ENCODE measurements at regions not wholly inside any gene's neighbourhood (a gene's known extent, or its start where the extent isn't known, plus 50 kb on each side); places are given as distances from the start of the nearest gene placed in this dataset.

- H3K4me1 ChIP-seq (ENCODE audit: control insufficient read depth, insufficient read depth, low read length), result peaks cover 10% of the 10 kb centered on the region
- intact Hi-C loops (cut with micrococcal nuclease; ENCODE audit: unreplicated experiment) (no loop called here), in situ Hi-C loops (cut with HindIII; ENCODE audit: low pct_unique_long_range_greater_than_20kb, low sequenced_read_pairs) (no loop called here)
- no peaks in the 10 kb centered on the region for H3K9me3 ChIP-seq (ENCODE audit: control insufficient read depth, insufficient read depth, low read depth, low read length)
- no peak overlapping the region for H3K4me3 ChIP-seq (ENCODE audit: low read depth in 2 of 2, low read length in 2 of 2)
- TF ChIP-seq, protein P1, sequence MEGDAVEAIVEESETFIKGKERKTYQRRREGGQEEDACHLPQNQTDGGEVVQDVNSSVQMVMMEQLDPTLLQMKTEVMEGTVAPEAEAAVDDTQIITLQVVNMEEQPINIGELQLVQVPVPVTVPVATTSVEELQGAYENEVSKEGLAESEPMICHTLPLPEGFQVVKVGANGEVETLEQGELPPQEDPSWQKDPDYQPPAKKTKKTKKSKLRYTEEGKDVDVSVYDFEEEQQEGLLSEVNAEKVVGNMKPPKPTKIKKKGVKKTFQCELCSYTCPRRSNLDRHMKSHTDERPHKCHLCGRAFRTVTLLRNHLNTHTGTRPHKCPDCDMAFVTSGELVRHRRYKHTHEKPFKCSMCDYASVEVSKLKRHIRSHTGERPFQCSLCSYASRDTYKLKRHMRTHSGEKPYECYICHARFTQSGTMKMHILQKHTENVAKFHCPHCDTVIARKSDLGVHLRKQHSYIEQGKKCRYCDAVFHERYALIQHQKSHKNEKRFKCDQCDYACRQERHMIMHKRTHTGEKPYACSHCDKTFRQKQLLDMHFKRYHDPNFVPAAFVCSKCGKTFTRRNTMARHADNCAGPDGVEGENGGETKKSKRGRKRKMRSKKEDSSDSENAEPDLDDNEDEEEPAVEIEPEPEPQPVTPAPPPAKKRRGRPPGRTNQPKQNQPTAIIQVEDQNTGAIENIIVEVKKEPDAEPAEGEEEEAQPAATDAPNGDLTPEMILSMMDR (IDR thresholded peaks at IDR 0.05), result no peak
- TF ChIP-seq TCF7L2 (IDR thresholded peaks at IDR 0.05; ENCODE audit: low read depth, low read length) (no peak), SIN3A (IDR thresholded peaks at IDR 0.05; ENCODE audit: borderline replicate concordance, insufficient read depth, low read depth, low read length) (no peak), REST (IDR thresholded peaks at IDR 0.05; ENCODE audit: insufficient read depth in 1 of 2, low read depth in 2 of 2, low read length in 1 of 2) (no peak), POLR2AphosphoS5 (IDR thresholded peaks at IDR 0.05; ENCODE audit: low read depth, low read length) (no peak)
- DNase-seq (ENCODE audit: low read depth, low spot score) (no peak), ATAC-seq (no peak)
- POLR2A ChIA-PET, result no interaction called here
- CTCF ChIA-PET, result no interaction called here
- BruUV-seq (replicated peaks), result no TSS peak
- no peaks in the 10 kb centered on the region for H3K27me3 ChIP-seq (ENCODE audit: control insufficient read depth, insufficient read depth, low read length)
- H3K27ac ChIP-seq (ENCODE audit: low read length), result no peak overlapping the region
- H3K36me3 ChIP-seq (ENCODE audit: control insufficient read depth, insufficient read depth, low read length), result no peaks in the 10 kb centered on the region
Observed at GRCh38 chr5:17383526-17383925, 114.5 kb upstream of the TAF11L2 start.

GRCh38 chr5:17384181-17384580, 113.8 kb upstream of the TAF11L2 start:
- Histone ChIP-seq H3K9me3 (ENCODE audit: control insufficient read depth, insufficient read depth, low read depth, low read length) (no peaks in the 10 kb centered on the region), H3K36me3 (ENCODE audit: control insufficient read depth, insufficient read depth, low read length) (no peaks in the 10 kb centered on the region), H3K4me3 (ENCODE audit: low read depth in 2 of 2, low read length in 2 of 2) (no peak overlapping the region), H3K27me3 (ENCODE audit: control insufficient read depth, insufficient read depth, low read length) (no peaks in the 10 kb centered on the region), H3K4me1 (ENCODE audit: control insufficient read depth, insufficient read depth, low read length) (peaks cover 5% of the 10 kb centered on the region; the same call in 1 of the 2 replicates), H3K27ac (ENCODE audit: low read length) (no peak overlapping the region)
- POLR2A ChIA-PET, result interaction anchor here (0.6 kb wide), 1 partner anchor 872 kb away, joined by 4 read pairs; no protein-coding TSS in a partner anchor
- TF ChIP-seq, protein P1 (IDR thresholded peaks at IDR 0.05), result no peak
- TF ChIP-seq SIN3A (IDR thresholded peaks at IDR 0.05; ENCODE audit: borderline replicate concordance, insufficient read depth, low read depth, low read length) (no peak), TCF7L2 (IDR thresholded peaks at IDR 0.05; ENCODE audit: low read depth, low read length) (no peak), REST (IDR thresholded peaks at IDR 0.05; ENCODE audit: insufficient read depth in 1 of 2, low read depth in 2 of 2, low read length in 1 of 2) (no peak), POLR2AphosphoS5 (IDR thresholded peaks at IDR 0.05; ENCODE audit: low read depth, low read length) (no peak)
- no TSS peak for BruUV-seq (replicated peaks)
- ATAC-seq (no peak), DNase-seq (ENCODE audit: low read depth, low spot score) (no peak)
- intact Hi-C loops (cut with micrococcal nuclease; ENCODE audit: unreplicated experiment), result no loop called here
- in situ Hi-C loops (cut with HindIII; ENCODE audit: low pct_unique_long_range_greater_than_20kb, low sequenced_read_pairs), result no loop called here
- CTCF ChIA-PET, result interaction anchor here (0.5 kb wide), 1 partner anchor 106 kb away, joined by 3 read pairs; no protein-coding TSS in a partner anchor

Measured in Panc1 (cell line).